HEK293 (cell line): ENCODE measurements at regions not wholly inside any gene's neighbourhood (a gene's known extent, or its start where the extent isn't known, plus 50 kb on each side); places are given as distances from the start of the nearest gene placed in this dataset.

Experiments used
- YY1 ChIP-seq: fragments of 450-650 bp; formaldehyde crosslinking; IDR thresholded peaks from 2 replicates; pipeline ENCODE4 v1.5.1; 2018; ENCODE audit warnings: missing biosample characterization, missing genetic modification characterization
- ZFP69B ChIP-seq: fragments of 450-650 bp; formaldehyde crosslinking; IDR thresholded peaks from 2 replicates; pipeline ENCODE4 v1.5.1; 2016; ENCODE audit warnings: missing biosample characterization, missing genetic modification characterization
- ZNF350 ChIP-seq: fragments of 450-650 bp; formaldehyde crosslinking; IDR thresholded peaks from 2 replicates; pipeline ENCODE4 v1.5.0; 2017; ENCODE audit warnings: missing biosample characterization, mild to moderate bottlenecking, missing genetic modification characterization
- ZNF629 ChIP-seq: fragments of 450-650 bp; formaldehyde crosslinking; IDR thresholded peaks from 2 replicates; pipeline ENCODE4 v1.5.1; 2017; ENCODE audit warnings: missing biosample characterization, missing genetic modification characterization
- ZNF76 ChIP-seq: fragments of 450-650 bp; formaldehyde crosslinking; IDR thresholded peaks from 2 replicates; pipeline ENCODE4; 2016; ENCODE audit warnings: low read depth, missing biosample characterization, missing genetic modification characterization, borderline replicate concordance
- TF ChIP-seq, protein P1 (sequence below): fragments of 450-650 bp; formaldehyde crosslinking; IDR thresholded peaks from 2 replicates; pipeline ENCODE4 v1.5.1; 2016; ENCODE audit warnings: missing biosample characterization, missing genetic modification characterization
- TF ChIP-seq, protein P2 (sequence below): fragments of 450-650 bp; formaldehyde crosslinking; IDR thresholded peaks from 2 replicates; pipeline ENCODE4 v1.5.1; 2016; ENCODE audit warnings: missing biosample characterization, missing genetic modification characterization

DNA sequence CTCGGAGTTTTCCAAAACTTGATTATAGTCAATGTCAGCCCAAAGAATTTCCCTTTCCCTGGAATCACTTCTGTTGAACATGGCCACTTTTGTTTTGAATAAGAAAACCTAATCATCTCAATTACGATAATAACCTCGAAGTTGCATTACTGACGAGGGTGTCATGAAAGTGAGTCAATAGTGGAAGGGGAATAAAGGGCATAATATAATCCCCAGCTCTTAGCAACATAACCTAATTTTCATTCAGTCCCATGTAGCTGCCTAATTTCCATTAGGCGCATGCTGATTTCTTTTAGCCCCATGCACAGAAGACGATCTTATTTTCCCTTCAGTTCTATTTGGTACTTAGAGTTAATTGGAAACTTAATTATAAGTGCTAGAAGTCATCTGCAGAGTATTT is 51.1 kb upstream of the RAPH1 start:
- TF ChIP-seq, protein P1, sequence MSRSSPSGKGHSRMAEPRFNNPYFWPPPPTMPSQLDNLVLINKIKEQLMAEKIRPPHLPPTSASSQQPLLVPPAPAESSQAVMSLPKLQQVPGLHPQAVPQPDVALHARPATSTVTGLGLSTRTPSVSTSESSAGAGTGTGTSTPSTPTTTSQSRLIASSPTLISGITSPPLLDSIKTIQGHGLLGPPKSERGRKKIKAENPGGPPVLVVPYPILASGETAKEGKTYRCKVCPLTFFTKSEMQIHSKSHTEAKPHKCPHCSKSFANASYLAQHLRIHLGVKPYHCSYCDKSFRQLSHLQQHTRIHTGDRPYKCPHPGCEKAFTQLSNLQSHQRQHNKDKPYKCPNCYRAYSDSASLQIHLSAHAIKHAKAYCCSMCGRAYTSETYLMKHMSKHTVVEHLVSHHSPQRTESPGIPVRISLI (tag by site-specific recombination) = no peak
- TF ChIP-seq, protein P2, sequence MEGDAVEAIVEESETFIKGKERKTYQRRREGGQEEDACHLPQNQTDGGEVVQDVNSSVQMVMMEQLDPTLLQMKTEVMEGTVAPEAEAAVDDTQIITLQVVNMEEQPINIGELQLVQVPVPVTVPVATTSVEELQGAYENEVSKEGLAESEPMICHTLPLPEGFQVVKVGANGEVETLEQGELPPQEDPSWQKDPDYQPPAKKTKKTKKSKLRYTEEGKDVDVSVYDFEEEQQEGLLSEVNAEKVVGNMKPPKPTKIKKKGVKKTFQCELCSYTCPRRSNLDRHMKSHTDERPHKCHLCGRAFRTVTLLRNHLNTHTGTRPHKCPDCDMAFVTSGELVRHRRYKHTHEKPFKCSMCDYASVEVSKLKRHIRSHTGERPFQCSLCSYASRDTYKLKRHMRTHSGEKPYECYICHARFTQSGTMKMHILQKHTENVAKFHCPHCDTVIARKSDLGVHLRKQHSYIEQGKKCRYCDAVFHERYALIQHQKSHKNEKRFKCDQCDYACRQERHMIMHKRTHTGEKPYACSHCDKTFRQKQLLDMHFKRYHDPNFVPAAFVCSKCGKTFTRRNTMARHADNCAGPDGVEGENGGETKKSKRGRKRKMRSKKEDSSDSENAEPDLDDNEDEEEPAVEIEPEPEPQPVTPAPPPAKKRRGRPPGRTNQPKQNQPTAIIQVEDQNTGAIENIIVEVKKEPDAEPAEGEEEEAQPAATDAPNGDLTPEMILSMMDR (tag by site-specific recombination) = no peak
- TF ChIP-seq ZNF350 (tag by site-specific recombination) (no peak), ZFP69B (no peak), YY1 (no peak), ZNF629 (tag by site-specific recombination) (no peak), ZNF76 (tag by site-specific recombination) (no peak)
